GM12873 (cell line): ENCODE measurements at regions not wholly inside any gene's neighbourhood (a gene's known extent, or its start where the extent isn't known, plus 50 kb on each side); places are given as distances from the start of the nearest gene placed in this dataset.

ENCODE experiments used
- TF ChIP-seq, protein P1 (sequence below): IDR thresholded peaks from 2 replicates; pipeline ENCODE4 v1.5.1; 2012; ENCODE audit warnings: low read depth, mild to moderate bottlenecking, moderate library complexity, low read length, control low read depth; ENCODE audit not compliant: insufficient read depth; ENCODE audit errors: missing control alignments

DNA sequence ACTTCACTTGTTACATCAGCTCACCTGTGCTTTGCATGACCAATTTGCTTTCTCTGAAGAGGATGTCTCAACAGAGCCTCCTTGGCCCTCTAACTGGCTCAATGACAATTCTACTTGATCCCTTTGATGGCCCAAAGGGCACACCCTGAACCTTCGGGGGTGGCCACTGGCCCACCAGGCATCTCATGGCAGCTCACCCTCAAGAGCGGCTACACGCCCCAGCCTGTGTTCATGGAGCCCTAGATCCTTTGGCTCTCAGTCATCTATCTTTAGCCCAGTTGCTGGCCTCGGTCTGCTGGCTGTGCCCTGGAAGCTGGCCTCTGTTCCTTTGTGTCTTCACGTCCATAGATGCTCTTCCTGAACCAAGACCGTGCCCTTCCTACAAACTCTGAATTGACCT is 476.7 kb downstream of the NPHP4 start:
- TF ChIP-seq, protein P1, sequence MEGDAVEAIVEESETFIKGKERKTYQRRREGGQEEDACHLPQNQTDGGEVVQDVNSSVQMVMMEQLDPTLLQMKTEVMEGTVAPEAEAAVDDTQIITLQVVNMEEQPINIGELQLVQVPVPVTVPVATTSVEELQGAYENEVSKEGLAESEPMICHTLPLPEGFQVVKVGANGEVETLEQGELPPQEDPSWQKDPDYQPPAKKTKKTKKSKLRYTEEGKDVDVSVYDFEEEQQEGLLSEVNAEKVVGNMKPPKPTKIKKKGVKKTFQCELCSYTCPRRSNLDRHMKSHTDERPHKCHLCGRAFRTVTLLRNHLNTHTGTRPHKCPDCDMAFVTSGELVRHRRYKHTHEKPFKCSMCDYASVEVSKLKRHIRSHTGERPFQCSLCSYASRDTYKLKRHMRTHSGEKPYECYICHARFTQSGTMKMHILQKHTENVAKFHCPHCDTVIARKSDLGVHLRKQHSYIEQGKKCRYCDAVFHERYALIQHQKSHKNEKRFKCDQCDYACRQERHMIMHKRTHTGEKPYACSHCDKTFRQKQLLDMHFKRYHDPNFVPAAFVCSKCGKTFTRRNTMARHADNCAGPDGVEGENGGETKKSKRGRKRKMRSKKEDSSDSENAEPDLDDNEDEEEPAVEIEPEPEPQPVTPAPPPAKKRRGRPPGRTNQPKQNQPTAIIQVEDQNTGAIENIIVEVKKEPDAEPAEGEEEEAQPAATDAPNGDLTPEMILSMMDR, result no peak

DNA sequence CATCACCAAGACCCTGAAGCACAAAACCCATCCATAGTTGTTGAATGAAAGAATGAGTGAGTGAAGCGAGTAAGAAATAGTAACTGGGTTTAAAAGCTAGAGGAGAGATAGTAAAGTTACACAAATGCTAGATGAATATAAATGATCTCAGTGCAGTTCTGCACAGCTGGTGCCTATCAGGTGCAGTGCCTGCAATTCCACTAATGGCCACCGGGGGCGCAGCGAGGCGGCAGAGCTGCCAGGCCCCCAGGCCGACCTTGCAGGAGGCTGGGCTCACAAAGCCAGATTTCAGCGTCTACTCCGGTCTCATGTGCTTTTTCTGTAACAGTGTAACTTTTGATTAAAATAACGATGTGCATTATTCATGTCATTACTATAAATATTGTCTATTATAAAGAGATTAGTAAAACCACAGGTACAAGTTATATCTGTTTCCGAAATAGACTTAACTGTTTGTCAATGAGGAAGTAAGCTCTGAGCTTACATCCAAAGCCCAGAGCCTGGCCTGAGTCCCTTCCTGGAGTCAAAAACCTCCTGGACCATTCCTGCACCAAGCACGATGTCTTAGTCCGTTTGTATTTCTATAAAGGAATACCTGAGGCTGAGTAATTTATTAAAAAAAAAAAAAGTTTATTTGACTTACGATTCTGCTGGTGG is 477.6 kb downstream of the NPHP4 start:
- TF ChIP-seq, protein P1, result peak; percentile 99

DNA sequence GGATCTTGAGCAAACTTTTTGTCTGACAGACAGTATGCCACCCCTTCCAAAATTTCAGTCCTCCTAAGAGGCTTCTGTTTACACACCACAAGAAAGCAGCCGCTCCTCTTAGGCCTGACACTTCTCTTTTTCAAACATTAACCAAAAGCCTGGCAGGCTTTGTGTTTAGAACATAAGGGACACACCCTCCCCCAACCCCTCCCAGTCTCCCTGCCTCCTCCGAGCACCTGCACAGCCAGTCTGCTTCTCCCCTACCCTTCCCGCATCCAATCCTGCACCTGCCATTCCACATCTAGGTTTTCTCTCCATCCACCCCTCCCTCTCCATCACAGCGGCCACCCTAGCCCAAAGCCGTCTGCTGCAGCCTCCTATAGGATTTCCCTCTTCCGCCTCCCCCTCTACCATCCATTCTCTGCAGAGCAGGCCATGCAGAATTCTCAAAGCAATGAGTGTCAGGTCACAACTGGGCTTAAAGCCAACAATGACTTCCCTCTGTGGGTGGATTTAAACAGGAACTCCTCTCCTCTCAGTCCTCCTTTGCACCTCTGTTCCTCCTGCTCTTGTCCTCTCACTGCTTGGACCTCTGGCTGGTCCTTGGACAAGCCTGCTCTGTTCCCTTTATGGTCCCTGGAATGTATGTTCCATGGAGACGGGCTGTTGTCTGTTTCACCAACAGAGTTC is 478.2 kb downstream of the NPHP4 start:
- TF ChIP-seq, protein P1, result no peak

DNA sequence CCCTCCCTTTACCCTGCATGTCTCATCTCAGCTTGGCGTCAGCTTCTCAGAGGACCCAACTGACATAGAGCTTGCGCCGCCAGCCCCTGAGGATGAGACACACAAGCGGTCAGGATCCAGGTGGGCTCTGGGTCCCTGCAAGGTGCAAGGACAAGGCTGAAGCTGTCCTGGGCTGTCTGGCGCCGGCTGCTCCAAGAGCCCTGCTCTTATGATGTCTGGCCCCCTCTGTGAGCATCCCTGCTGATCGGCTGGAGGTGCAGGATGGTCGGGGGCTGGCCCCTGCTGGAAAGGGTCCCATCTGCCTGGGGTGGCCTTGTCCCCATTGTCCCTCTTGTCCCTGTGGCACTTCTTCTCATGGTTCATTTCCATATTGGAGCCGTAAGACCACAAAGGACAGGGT is 479.0 kb downstream of the NPHP4 start:
- TF ChIP-seq, protein P1, result no peak

DNA sequence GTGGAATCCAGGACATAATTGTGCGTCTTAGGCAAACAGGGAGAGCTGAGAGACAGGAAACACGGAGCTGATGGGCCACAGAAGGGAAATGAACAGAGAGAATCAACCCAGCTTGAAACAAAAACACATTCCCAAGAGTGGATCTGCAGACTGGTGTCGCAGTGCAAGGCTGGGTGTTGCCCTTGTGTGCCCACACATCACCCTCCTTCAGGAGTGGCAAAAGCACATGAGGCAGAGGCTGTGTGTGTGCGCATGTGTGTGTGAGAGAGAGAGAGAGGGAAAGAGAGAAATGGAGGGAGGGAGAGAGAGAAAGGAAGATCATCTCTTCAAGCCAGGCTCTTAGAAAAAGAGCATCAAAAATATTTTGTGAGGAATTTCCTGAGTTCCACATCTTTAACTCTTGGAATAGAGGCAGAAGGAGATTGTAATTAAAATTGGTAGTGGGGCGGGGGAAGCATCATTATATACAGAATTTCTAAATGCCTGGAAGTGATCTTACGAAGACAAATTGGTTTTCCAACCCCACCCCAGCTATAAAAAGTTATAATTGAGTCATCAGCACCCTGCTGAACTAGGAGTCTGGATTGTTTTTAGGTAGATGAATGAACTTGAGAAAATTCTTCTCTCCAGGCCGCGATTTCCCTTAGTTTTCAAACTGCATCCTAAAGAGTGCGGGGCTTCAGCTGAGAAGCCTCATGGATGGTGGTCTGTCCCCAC is 480.7 kb downstream of the NPHP4 start:
- TF ChIP-seq, protein P1, result no peak

DNA sequence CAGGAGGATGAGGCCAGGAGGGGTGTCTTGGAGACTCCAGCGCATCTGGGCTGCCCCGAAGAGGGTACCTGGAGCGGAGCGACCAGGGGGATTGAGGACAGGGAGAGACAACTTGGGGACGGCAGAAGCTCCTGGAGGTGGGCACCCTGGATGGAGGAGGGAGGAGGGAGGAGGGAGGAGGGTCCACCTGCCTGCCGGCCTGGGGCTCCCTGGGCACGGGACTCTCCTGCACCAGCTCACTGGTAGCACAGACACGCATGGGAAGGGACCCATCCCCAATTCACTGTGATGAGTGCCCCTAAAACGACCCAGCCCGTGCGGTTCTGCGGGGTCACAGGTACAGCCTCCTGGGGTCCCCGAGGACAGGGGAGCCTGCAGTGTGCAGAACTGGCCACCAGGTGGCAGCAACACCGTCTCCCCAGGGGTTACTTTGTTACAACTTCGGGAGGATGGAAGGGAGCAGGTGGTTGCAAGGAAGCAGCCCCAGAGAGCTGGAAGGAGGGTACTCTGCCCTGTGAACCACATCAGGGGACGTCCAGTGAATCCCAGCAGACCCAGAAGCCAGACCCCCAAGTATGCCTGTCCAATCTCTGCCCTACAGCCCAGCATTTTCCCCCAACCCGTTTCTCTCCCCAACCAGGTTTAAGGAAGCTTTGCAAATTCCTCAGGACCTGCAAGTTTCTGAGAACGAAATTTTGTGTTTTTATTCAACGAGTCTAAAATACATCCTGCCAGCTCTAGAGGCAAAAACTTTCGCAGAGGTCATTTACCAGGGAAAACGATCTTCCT is 482.4 kb downstream of the NPHP4 start:
- TF ChIP-seq, protein P1, result peak; percentile 97
